8988T (cell line): ENCODE measurements at regions not wholly inside any gene's neighbourhood (a gene's known extent, or its start where the extent isn't known, plus 50 kb on each side); places are given as distances from the start of the nearest gene placed in this dataset.
"Not testable (repeated sequence)": the region's sequence is repeated elsewhere in the genome, so short reads cannot be mapped to it uniquely, and the experiment has no call there.

Source experiments
- DNase-seq: peaks from one replicate; pipeline ENCODE4 v3.0.0; 2011

DNA sequence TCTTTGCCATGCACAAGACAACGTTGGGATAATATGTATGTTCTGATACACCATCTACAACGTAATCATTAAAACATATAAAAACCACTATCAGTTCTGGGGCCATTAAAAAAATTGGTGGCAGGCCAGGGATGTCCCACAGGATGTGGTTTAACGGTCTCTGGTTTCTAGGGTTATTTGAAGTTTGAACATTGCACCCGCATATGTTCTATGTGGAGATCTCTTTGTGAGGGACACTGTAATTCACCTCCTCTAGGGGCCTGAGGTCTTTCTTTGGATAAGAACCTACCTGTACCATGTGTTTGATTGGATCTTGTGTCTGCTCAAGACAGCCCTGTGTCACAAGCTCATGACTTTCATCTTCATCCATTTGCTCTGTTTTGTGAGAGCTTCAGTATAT is 73.2 kb downstream of the GGTLC2 start:
- no peak for DNase-seq

DNA sequence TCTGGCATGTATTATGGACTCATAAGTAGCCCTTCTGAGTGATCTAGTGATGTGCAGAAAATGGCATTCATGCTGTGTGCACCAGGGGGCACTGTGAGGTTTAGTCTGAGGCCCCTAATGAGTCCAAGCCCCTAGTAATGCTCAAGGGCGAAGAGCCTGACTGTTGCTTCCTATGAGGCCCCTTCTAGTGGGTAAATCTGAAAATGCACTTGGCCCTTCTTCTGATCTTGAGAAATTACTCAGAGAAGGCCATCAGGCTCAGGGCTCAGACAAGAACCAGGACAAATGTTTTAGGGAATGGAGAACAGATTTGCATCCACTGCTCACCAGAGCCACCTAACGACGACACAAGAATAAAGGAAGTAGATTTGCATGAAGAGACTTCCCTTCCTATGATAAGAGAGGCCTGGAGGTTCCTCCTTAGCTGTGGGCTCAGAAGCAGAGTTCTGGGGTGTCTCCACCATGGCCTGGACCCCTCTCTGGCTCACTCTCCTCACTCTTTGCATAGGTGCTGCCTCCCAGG is 75.8 kb downstream of the GGTLC2 start:
- DNase-seq = no peak

DNA sequence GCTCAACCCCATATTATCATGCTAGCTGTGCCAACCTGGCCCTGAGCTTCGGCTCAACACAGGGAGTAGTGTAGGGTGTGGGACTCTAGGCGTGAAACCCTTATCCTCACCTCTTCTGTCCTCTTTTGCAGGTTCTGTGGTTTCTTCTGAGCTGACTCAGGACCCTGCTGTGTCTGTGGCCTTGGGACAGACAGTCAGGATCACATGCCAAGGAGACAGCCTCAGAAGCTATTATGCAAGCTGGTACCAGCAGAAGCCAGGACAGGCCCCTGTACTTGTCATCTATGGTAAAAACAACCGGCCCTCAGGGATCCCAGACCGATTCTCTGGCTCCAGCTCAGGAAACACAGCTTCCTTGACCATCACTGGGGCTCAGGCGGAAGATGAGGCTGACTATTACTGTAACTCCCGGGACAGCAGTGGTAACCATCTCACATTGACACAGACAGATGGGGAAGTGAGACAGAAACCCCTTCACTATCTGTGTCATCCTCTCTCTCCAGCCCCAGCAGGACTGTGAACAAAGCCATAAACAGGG is 76.4 kb downstream of the GGTLC2 start:
- no peak for DNase-seq

DNA sequence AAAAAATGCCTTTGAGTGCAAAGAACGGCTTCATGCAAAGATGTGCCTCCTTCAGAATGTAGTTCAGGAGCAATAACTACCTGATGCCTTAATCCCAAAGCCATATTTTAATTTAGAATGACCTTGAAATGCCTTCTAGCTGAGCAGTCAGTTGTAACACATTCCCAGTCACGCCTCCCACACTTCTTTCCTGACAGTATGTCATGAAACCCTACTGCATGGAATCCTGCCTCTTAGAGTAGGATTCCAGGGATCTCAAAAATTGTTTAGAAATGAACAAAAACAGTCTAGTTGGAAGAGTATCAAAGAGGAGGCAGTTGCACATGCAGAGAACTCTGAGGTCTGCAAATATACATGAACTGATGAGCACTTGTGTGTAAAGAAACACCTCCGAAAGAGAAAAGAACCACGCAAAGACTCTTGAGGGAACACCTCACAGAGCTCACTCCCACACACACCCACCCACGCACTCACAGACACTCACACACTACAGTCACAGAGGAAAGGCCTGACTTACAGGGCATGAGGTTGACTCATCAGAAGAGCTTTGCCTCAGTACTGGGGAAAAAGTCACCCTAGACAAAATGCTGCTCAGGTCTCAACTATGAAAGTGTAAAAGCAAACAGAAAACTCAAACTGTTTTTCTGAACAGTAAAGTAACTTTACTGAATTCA is 77.4 kb downstream of the GGTLC2 start:
- no peak for DNase-seq

DNA sequence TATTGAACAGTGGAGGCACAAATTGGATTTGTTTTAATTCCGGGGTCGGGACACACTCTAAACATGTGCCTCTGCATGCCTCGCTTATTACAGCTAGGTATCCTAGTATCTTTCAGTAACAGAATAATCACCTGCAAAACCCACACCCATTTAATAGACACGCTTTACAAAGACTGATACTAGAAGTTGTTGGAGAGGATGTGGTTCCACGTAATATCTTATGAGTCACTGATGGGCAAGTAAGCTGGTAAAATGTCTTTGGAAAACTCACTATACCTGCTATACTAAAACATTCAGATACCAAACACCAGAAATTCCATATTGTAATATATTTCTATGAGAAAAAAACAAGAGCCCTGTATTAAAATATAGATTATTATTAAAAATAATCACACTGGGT is 84.0 kb downstream of the GGTLC2 start:
- no peak for DNase-seq

DNA sequence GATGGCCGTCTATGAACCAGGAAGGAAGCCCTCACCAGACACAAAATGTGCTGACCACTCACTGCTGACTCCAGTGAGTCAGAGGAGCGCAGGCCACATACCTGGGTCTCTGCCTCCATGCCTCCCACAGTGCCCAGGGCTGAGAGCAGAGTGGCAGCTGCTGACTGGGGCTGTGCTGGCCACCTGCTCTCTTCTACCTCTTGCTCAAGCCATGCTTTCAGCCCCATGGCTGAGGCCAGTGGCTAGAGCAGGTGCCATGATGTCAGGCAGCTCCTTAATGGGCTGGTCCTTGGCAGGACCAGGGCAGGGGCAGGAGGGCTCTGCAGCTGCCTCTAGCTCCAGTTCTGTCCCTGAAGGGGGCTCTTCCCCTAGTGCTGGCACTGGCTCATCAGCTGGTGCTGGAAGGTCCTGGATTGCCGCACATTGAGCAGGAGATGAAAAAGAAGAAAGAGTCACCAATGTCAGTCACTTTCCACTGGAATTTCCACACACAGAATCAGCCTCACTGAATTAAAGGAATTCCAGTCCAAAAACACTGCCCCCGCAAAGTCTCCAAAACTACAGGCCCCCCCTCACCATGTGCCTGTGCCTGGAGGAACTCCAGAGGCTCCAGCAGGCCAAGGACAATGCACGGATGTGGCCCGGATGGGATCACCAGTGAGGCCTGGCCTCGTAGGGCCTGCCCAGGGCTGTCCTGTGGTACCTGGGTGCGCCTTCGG is 86.4 kb downstream of the GGTLC2 start:
- DNase-seq = no peak

DNA sequence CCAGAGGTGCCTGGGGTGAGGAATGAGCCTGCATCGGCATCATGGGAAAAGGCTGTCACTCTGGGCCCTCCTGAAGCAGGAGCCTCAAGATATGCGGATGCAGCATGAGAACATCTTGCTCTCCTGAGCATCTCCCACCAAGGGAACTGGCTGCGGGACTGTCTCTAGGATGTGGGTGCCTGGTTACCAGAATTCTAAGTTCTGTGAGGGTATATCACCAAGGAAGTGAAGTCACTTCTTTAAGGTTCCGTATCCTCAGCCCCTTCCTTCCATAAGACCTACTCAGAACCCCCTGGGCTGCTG is 86.9 kb downstream of the GGTLC2 start:
- no peak for DNase-seq

DNA sequence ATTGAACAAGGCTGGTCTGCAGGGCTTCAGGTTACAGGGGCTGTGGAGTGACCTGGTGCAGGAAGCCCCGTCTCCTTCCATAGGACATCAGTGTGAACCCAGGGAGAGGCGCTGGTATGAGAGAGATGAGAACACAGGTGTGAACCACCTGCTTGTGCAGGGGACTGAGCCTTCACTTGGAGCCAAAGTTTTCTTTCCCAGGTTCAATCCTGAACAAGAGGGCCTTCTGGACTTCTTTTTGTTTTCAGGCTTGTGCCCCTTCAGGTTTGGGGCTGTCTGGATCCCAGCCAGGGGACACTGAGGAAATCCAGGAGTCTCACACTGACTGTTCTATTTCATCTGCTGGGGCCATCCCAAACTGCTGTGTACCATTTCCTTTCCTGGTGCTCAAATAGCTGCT is 88.6 kb downstream of the GGTLC2 start:
- DNase-seq = not testable (repeated sequence)

DNA sequence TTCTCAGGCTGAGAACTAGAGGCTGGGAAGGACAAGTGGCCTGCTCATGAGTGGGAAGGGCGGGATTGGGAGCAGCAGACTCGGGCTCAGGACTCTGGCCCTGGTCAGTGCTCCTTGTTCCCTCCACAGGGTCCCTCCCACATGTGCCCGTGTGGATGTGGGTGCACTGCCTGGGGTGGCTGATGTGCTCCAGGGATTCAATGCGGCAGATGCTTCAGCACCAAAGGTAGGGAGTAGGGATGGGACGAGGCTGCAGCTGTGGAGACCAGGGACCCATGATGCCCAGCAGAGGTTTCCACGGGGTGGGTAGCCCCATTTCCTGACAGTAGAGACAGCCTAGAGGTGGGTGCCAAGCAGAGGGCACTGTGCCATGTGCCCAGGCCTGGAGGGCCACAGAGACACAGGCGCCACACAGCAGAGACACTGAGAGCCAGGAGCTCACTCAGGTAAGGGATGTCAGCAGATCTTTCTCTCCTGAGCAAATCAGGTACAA is 89.5 kb downstream of the GGTLC2 start:
- DNase-seq = no peak

DNA sequence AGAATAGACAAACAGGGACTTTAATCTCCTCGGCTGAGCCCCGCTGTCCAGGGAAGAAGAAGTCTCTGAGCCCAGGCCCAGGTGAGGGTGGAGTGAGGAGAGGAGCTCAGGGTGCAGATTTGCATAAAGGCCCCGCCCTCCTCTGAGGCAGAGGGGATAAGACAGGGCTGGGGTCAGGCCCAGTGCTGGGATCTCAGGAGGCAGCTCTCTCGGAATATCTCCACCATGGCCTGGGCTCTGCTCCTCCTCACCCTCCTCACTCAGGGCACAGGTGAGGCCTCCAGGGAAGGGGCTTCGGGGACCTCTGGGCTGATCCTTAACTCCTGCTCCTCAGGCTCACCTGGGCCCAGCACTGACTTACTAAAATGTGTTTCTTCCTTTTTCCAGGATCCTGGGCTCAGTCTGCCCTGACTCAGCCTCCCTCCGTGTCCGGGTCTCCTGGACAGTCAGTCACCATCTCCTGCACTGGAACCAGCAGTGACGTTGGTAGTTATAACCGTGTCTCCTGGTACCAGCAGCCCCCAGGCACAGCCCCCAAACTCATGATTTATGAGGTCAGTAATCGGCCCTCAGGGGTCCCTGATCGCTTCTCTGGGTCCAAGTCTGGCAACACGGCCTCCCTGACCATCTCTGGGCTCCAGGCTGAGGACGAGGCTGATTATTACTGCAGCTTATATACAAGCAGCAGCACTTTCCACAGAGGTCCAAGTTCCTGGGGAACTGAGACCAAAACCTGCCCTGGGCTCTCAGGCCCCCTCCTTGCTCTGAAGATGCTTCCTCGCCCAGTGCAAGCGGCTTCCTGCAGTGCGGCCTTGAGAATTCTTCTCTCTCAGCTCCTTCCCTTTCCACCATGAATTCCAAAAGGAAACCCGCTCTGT is 90.2 kb downstream of the GGTLC2 start:
- DNase-seq = not testable (repeated sequence)

DNA sequence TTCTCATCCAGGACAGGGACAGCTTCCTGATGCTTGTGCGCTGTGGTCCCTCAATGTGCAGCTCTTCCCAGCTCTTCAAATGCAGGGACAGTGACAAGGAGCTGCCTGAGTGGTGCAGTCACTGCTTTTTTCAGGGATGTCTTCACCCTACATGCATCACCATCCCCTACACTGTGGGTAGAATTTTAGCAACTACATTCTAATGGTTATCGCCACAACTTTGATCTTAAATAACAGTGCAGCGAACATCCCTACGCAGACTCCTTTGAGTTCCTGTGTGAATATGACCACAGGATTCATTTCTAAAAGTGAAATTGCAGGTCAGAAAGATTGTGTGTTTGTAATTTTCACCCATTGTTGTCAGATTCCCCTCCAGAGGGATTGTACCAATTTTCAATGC is 90.9 kb downstream of the GGTLC2 start:
- not testable (repeated sequence) for DNase-seq

DNA sequence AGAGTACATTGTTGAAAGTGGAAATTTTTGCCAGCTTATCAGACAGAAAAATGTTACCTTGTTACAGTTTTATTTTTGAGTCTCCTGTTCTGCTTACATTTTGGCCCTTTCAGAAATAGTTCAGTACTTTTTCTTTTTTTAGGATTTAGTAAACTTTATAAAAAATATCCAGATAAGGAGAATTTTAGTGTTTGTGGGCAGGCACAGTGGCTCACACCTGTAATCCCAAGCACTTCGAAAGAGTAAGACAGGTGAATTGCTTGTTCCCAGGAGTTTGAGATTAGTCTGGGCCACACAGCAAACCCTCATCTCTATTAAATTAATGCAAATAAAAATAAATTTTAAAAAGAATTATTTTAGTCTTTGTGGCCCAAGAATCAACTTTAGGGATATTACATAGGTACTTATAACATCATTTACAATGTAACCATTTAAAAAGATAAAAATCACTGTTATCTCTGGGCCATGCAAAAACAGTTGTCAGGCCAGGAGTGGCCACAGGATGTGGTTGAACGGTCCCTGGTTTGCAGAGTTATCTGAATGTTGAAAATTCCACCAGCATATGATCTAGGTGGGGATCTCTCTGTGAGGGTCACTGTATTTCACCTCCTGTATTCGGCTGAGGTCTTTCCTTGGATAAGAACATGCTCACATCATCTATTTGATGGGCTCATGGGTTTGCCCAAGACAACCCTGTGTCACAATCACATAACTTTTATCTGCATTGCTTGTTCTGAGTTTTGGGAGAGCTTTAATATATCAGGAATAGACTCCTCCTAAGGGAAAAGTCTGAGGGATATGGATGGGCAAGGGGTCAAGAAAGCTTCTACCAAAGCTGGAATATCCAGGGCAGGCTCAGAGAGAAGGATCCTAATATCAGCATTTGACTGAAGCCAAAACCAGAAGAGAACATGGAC is 91.5 kb downstream of the GGTLC2 start:
- DNase-seq = no peak

DNA sequence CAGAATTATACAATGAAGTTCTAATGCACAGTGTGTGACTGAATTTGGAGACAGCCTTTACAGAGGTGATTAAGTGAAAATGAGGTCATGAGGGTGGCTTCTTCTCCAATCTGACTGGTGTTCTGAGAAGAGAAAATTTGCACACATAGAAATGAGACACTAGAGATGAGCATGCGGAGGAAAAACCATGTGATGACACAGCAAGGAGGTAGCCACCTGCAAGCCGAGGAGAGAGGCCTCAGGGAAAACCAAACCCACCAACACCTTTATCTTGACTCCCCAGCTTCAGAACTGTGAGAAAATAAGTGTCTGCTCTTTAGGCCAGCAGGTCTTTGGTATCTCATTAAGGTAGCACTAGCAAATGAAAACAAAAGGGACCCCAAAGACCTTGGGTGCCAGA is 93.2 kb downstream of the GGTLC2 start:
- no peak for DNase-seq

DNA sequence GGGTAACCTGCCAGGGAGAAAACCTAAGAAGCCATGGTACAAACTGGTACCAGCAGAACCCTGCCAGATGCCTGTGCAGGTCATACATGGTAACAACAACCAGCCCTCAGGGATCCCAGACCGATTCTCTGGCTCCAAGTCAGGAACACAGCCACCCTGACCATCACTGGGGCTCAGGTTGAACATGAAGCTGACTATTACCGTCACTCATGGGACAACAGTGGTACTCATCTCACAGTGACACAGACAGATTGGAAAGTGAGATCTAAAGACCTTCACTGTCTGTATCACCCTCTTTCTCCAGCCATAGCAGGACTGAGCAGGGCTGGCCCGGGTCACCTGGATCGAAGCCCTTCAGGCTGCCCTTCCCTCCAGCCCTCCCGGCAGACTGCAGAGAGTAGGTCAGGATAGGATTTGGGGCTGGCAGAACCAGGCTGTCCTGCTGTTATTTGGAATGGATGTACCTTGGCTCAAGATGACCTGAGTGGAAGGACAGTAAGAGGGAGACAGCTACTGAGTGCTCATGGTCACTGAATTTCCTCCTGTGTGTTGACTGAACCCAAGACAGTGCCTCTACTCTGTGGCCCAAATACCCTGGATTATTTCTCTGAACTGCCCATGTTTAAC is 94.7 kb downstream of the GGTLC2 start:
- DNase-seq = no peak

DNA sequence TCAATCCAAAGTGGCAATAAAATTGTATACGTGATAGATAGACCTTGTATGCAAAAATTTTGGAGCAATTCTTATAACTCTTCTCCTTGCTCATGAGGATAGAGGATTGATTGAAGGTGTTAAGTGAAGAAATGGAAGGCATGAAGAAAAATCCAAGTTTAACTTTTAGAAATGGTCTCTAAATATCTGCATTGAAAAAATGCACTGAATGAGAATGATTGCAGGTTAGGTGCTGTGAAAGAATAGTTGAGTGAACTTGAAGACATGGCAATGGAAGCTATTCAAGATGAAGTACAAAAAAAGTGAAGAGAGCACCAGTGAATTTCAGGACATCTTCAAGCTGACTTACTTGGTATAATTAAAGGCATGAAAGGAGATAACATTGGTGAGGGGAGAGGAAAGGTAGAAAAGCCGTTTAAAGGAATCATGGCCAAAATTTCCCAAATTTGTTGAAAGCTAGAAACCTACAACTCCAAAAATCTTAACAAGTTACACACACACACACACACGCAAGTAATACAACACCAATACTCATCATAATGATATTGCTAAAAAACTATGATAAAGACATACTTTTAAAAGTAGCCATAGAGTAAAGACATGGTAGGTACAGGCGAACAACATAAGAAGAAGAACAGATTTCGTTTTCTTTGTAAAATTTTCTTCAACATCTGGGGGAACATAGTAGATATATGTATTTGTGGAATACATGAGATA is 96.3 kb downstream of the GGTLC2 start:
- DNase-seq = no peak

DNA sequence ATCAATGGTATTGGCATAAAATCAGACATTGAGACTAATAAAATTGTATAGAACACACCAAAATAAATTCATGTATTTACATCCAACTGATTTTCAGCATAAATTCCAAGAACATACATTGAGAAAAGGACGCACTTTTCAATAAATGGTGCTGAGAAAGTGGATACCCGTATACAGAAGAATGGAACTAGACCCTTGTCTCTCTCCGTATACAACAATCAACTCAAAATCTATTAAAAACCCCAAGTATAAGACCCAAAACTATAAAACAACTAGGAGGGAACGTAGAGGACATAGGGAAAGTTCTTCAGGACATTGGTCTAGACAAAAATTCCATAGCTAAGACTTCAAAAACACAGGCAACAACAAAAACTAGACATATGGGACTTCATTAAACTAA is 97.4 kb downstream of the GGTLC2 start:
- no peak for DNase-seq

DNA sequence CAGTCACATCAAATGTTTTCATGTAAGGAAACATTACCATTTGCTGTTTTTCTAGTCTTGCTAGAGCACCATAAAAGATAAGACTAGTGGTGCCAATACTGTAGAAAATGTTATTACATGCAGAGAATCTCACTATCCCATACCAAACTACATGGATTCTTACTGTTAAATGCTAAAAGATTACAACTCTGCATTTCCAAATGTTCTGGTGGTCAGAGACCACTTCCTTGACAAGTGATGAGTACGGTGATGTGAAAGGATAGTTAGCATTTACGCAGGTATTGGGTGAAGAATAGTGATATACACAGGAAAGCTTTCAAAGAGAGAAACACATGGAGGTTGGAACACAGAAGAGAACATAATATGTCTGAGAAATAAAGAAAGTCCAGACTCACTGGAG is 98.2 kb downstream of the GGTLC2 start:
- no peak for DNase-seq

DNA sequence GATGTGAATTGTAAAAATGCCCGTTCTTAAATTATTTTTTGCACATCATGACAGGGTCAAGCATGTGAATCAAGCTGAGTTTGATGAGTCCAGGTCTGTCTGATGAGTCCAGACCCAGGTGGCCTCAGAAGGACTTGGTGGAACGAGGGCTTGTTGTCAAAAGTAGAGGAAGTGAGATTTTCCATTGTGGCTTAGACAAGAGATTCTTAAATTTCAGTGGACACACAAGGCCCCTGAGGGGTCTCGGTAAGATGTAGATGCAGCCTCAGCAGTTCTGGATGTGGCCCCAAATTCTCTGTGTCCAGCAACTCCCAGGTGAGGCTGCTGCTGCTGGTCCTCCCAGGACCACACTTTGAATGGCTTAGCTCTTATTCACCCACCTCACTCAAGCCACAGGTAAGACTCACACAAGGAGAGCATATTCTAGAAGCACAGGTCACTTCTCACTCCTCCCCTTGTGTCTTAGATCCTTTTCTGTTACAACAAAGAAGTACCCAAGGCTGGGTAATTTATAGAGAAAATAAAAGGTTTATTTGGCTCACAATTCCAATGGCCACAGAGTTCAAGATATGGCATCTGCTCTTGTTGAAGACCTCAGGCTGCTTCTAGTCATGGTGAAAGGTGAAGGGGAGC is 98.8 kb downstream of the GGTLC2 start:
- no peak for DNase-seq

DNA sequence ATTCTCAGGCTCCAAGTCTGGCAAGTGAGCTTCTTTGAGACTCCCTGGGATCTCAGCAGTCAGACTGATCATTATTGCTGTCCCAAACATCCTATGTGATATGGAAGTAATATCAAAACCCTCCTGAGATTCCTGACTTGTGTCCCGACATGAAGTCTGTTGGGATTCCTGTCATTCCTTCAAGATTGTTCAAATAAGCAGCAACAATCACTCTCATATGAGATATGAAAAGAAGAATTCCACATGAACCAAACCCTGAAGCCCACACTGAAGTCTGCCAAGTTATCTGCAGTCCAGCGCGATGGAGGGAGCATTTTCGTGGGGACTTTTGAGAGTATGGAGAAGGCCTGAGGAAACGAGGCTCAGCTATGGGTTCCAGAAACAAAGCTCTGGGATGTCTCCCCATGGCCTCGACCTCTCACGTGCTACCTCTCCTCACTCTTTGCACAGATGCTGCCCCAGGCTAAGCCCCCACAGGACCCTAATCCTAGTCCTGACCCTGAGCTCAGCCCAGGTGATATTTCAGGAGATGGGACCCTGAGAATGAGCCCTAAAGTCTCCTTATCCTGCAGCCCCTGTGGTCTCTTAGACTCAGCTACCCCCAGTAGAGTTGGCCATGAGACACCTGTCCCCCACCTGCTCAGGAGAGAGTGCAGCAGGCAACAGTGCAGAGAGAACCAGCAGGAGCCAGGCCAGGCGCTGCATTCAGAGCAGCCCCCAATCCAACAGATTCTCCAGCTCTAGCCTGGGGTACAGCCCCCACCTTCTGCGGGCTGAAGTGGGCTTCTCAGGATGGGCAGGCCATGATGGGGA is 100.2 kb downstream of the GGTLC2 start:
- DNase-seq = no peak
